IgD-negative memory B cell (primary cell): ENCODE measurements at regions not wholly inside any gene's neighbourhood (a gene's known extent, or its start where the extent isn't known, plus 50 kb on each side); places are given as distances from the start of the nearest gene placed in this dataset.
"Not testable (repeated sequence)": the region's sequence is repeated elsewhere in the genome, so short reads cannot be mapped to it uniquely, and the experiment has no call there.

Source experiments
- H3K27ac Mint-ChIP-seq, 3 donors: one replicate each; pipeline ENCODE4 v1.8.0; 2020 to 2022; ENCODE audit warnings: mild to moderate bottlenecking in 3 of 3, mixed read lengths in 3 of 3, moderate library complexity in 1 of 3
- H3K27me3 Mint-ChIP-seq: one replicate; pipeline ENCODE4 v1.8.0; 2021; ENCODE audit warnings: mixed read lengths
- H3K36me3 Mint-ChIP-seq: one replicate; pipeline ENCODE4 v1.8.0; 2020; ENCODE audit warnings: mild to moderate bottlenecking, mixed read lengths
- H3K4me1 Mint-ChIP-seq, 3 donors: one replicate each; pipeline ENCODE4 v1.8.0; 2020 to 2022; ENCODE audit warnings: mixed read lengths in 3 of 3, mild to moderate bottlenecking in 1 of 3
- H3K4me3 Mint-ChIP-seq, 4 donors: one replicate each; pipeline ENCODE4 v1.8.0; 2020 to 2022; ENCODE audit warnings: mild to moderate bottlenecking in 4 of 4, mixed read lengths in 4 of 4, moderate library complexity in 3 of 4
- H3K9me3 Mint-ChIP-seq, 3 donors: one replicate each; pipeline ENCODE4 v1.8.0; 2020 to 2021; ENCODE audit warnings: mixed read lengths in 3 of 3, mild to moderate bottlenecking in 1 of 3

GRCh38 chrX:54615109-54615508, 85.1 kb downstream of the GNL3L start:
- Mint-ChIP-seq H3K4me3 (no peak overlapping the region), H3K27ac (no peak overlapping the region), H3K9me3 (peaks cover 3 to 28% (median 3%) of the 10 kb centered on the region in 3 donors), H3K27me3 (peaks cover 1% of the 10 kb centered on the region), H3K4me1 (no peaks in the 10 kb centered on the region), H3K36me3 (peaks cover 5% of the 10 kb centered on the region)

GRCh38 chrX:54633641-54634040, 103.6 kb downstream of the GNL3L start:
- peaks cover 2% of the 10 kb centered on the region for H3K36me3 Mint-ChIP-seq
- peaks cover 10 to 17% (median 12%) of the 10 kb centered on the region in 3 donors for H3K9me3 Mint-ChIP-seq
- peaks cover 0 to 2% (median 0%) of the 10 kb centered on the region in 3 donors for H3K4me1 Mint-ChIP-seq
- H3K27ac Mint-ChIP-seq = no peak overlapping the region
- no peak overlapping the region for H3K4me3 Mint-ChIP-seq
- H3K27me3 Mint-ChIP-seq = no peaks in the 10 kb centered on the region

GRCh38 chrX:54639018-54639345, 109.0 kb downstream of the GNL3L start:
- Mint-ChIP-seq H3K27ac (peak overlapping the region; percentile 96 to 100 (median 98)), H3K27me3 (no peaks in the 10 kb centered on the region), H3K36me3 (no peaks in the 10 kb centered on the region), H3K9me3 (peaks cover 3 to 6% (median 5%) of the 10 kb centered on the region in 3 donors), H3K4me1 (peaks cover 2 to 9% (median 6%) of the 10 kb centered on the region in 3 donors), H3K4me3 (peak overlapping the region; percentile 90 to 99 (median 97))

- Mint-ChIP-seq H3K9me3 (peaks cover 3 to 6% (median 5%) of the 10 kb centered on the region in 3 donors), H3K4me3 (peak overlapping the region; percentile 90 to 99 (median 97)), H3K27me3 (no peaks in the 10 kb centered on the region), H3K27ac (peak overlapping the region; percentile 96 to 100 (median 98)), H3K36me3 (no peaks in the 10 kb centered on the region), H3K4me1 (peaks cover 2 to 9% (median 6%) of the 10 kb centered on the region in 3 donors)
These were observed 109.5 kb downstream of the GNL3L start for GRCh38 chrX:54639346-54640102.

- H3K27ac Mint-ChIP-seq = peak overlapping the region; percentile 96 to 100 (median 98)
These were observed 110.2 kb downstream of the GNL3L start for GRCh38 chrX:54640103-54640690.

GRCh38 chrX:54640736-54641135, 110.7 kb downstream of the GNL3L start:
- H3K9me3 Mint-ChIP-seq = peaks cover 0 to 2% (median 0%) of the 10 kb centered on the region in 3 donors
- H3K4me3 Mint-ChIP-seq = no peak overlapping the region
- peak overlapping the region in 2 of 3 donors; percentile 20 to 100 for H3K27ac Mint-ChIP-seq
- H3K36me3 Mint-ChIP-seq = no peaks in the 10 kb centered on the region
- H3K27me3 Mint-ChIP-seq = no peaks in the 10 kb centered on the region
- peaks cover 2 to 7% (median 6%) of the 10 kb centered on the region in 3 donors for H3K4me1 Mint-ChIP-seq

More at GRCh38 chrX:54640103-54640690, 110.2 kb downstream of the GNL3L start:
- Mint-ChIP-seq H3K27me3 (no peaks in the 10 kb centered on the region), H3K36me3 (no peaks in the 10 kb centered on the region), H3K4me3 (peak overlapping the region; percentile 90 to 99 (median 97)), H3K9me3 (peaks cover under 1 to 3% (median 2%) of the 10 kb centered on the region in 3 donors), H3K4me1 (peaks cover 2 to 7% (median 6%) of the 10 kb centered on the region in 3 donors)

- no peaks in the 10 kb centered on the region for H3K36me3 Mint-ChIP-seq
- H3K4me3 Mint-ChIP-seq = peak overlapping the region in 1 of 4 donors; percentile 37
- peaks cover 0 to under 1% (median 0%) of the 10 kb centered on the region in 3 donors for H3K9me3 Mint-ChIP-seq
- peaks cover 2 to 7% (median 6%) of the 10 kb centered on the region in 3 donors for H3K4me1 Mint-ChIP-seq
- H3K27ac Mint-ChIP-seq = peak overlapping the region in 2 of 3 donors; percentile 19 to 26
- H3K27me3 Mint-ChIP-seq = no peaks in the 10 kb centered on the region
These were observed 111.5 kb downstream of the GNL3L start for GRCh38 chrX:54641530-54641929.

- not testable (repeated sequence) for H3K36me3 Mint-ChIP-seq, H3K4me3 Mint-ChIP-seq, H3K27me3 Mint-ChIP-seq, H3K27ac Mint-ChIP-seq, H3K4me1 Mint-ChIP-seq, H3K9me3 Mint-ChIP-seq
These were observed 117.6 kb downstream of the GNL3L start for GRCh38 chrX:54647607-54648006.

- Mint-ChIP-seq H3K27me3 (peaks cover 2% of the 10 kb centered on the region), H3K4me1 (no peaks in the 10 kb centered on the region), H3K4me3 (no peak overlapping the region), H3K36me3 (no peaks in the 10 kb centered on the region), H3K27ac (no peak overlapping the region), H3K9me3 (peaks cover 5 to 13% (median 7%) of the 10 kb centered on the region in 3 donors)
These were observed 129.5 kb downstream of the GNL3L start for GRCh38 chrX:54659547-54659946.

- Mint-ChIP-seq H3K4me1 (peaks cover 0 to 2% (median 0%) of the 10 kb centered on the region in 3 donors), H3K4me3 (no peak overlapping the region), H3K36me3 (peaks cover 3% of the 10 kb centered on the region), H3K27me3 (peaks cover 6% of the 10 kb centered on the region), H3K27ac (no peak overlapping the region), H3K9me3 (peaks cover 6 to 18% (median 13%) of the 10 kb centered on the region in 3 donors)
These were observed 122.3 kb downstream of the ITIH6 start for GRCh38 chrX:54675762-54676161.

- H3K9me3 Mint-ChIP-seq = peaks cover 1 to 8% (median 4%) of the 10 kb centered on the region in 3 donors
- H3K4me3 Mint-ChIP-seq = no peak overlapping the region
- peaks cover 5 to 14% (median 8%) of the 10 kb centered on the region in 3 donors for H3K4me1 Mint-ChIP-seq
- no peaks in the 10 kb centered on the region for H3K36me3 Mint-ChIP-seq
- peak overlapping the region in 1 of 3 donors; percentile 63 for H3K27ac Mint-ChIP-seq
- H3K27me3 Mint-ChIP-seq = peaks cover 4% of the 10 kb centered on the region
These were observed 102.8 kb downstream of the ITIH6 start for GRCh38 chrX:54695231-54695630.

- no peaks in the 10 kb centered on the region for H3K36me3 Mint-ChIP-seq
These were observed 102.1 kb downstream of the ITIH6 start for GRCh38 chrX:54695816-54696487.

More at GRCh38 chrX:54695816-54696487, 102.1 kb downstream of the ITIH6 start:
- peaks cover 3% of the 10 kb centered on the region for H3K27me3 Mint-ChIP-seq
- H3K27ac Mint-ChIP-seq = peak overlapping the region in 2 of 3 donors; percentile 2 to 63
- peaks cover 0 to 2% (median 1%) of the 10 kb centered on the region in 3 donors for H3K9me3 Mint-ChIP-seq
- H3K4me3 Mint-ChIP-seq = peak overlapping the region in 1 of 4 donors; percentile 77
- H3K4me1 Mint-ChIP-seq = peaks cover 5 to 14% (median 8%) of the 10 kb centered on the region in 3 donors
